GM21423 (cell line): ENCODE measurements at regions not wholly inside any gene's neighbourhood (a gene's known extent, or its start where the extent isn't known, plus 50 kb on each side); places are given as distances from the start of the nearest gene placed in this dataset.
"Not testable (repeated sequence)": the region's sequence is repeated elsewhere in the genome, so short reads cannot be mapped to it uniquely, and the experiment has no call there.

Experiments used
- ATAC-seq: cut with Tn5 transposase; IDR thresholded peaks from one replicate; pipeline ENCODE4 v1.9.1; 2021; ENCODE audit warnings: mild to moderate bottlenecking, moderate library complexity; ENCODE audit not compliant: unreplicated experiment

GRCh38 chr7:84738583-84739150, 448.2 kb downstream of the SEMA3D start:
- no peak for ATAC-seq

- no peak for ATAC-seq
Measured at GRCh38 chr7:84735677-84736076, 451.2 kb downstream of the SEMA3D start.

GRCh38 chr7:84735011-84735410, 451.8 kb downstream of the SEMA3D start:
- no peak for ATAC-seq

DNA sequence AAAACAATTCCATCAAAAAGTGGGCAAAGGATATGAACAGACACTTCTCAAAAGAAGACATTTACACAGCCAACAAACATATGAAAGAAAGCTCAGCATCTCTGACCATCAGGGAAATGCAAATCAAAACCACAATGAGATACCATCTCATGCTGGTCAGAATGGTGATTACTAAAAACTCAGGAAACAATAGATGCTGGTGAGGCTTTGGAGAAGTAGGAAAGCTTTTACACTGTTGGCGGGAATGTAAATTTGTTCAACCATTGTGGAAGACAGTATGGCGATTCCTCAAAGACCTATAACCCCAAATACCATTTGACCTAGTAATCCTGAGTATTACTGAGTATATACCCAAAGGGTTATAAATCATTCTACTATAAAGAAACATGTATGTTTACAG, 452.9 kb downstream of the SEMA3D start:
- not testable (repeated sequence) for ATAC-seq

DNA sequence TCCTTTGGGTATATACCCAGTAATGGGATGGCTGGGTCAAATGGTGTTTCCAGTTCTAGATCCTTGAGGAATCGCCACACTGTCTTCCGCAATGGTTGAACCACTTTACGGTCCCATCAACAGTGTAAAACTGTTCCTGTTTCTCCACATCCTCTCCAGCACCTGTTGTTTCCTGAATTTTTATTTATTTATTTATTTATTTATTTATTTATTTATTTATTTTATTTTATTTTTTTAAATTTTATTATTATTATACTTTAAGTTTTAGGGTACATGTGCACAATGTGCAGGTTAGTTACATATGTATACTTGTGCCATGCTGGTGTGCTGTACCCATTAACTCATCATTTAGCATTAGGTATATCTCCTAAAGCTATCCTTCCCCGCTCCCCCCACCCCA, 456.0 kb downstream of the SEMA3D start:
- ATAC-seq = not testable (repeated sequence)

DNA sequence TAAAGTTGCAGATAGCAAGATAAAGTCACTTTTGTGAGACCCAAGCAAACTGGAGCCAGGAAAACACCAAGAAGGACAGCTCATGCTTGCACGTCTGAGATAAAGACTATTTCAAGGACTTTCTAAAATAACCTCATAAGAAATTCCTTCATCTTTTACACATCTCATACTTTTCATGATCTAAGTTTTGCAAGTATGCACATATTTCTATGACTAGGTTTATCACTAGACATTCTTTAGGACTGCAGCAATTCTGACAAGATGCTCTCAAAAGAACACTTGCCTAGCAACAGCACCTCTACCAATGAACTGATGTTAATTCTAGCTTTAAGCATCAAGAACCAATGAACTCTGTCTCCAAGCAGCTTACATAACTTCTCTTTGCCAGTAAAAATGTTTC, 457.6 kb downstream of the SEMA3D start:
- no peak for ATAC-seq

DNA sequence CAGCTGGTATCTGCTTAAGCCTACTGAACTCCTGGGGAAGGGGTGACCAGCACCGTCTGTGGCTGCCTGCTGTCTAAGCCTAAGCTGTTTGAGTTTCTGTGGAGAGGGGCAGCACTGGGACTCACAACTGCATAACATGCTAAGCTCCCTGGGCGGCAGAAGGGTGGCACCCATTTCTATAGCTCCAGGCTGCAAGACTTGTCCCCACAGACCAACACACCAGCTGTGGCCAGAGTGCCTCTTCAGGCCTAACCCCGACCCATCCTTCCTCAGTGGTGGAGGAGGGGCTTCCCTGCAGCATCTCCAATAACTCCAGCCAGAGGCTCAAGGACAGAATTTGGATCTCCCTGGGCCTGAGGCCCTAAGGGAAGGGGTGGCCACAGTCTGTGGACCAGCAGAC, 464.1 kb downstream of the SEMA3D start:
- ATAC-seq = no peak

- ATAC-seq = no peak
Measured at GRCh38 chr7:84722086-84722485, 464.8 kb downstream of the SEMA3D start.

DNA sequence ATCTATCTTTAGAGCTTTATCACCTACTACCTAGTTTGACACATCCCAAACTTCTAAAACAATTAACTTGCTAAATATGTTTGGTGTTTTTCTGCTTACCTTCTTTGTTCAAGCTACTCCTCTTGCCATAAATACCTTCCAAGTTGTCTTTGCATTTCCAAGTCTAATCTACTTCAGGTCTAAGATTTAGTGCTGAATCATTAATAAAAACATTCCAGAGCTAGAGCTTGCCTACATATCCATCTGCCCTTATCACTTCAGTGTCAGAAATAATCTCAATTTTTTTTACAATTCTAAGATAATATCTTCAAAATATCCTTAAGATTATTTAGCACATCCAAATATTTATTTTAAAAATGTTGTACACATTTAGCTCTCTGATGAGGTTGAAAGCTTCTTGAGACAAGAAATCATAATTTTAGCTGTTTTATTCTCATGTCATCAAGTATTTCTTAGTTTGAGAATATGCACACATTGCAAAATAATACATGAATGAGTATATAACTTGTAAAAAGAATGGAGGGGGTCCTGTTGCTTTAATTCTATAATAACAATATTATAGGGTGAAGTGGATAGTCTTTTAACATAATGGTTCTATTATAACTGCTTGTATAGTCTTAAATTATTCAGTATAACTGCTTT, 466.3 kb downstream of the SEMA3D start:
- no peak for ATAC-seq

GRCh38 chr7:84714765-84715164, 472.1 kb downstream of the SEMA3D start:
- no peak for ATAC-seq

DNA sequence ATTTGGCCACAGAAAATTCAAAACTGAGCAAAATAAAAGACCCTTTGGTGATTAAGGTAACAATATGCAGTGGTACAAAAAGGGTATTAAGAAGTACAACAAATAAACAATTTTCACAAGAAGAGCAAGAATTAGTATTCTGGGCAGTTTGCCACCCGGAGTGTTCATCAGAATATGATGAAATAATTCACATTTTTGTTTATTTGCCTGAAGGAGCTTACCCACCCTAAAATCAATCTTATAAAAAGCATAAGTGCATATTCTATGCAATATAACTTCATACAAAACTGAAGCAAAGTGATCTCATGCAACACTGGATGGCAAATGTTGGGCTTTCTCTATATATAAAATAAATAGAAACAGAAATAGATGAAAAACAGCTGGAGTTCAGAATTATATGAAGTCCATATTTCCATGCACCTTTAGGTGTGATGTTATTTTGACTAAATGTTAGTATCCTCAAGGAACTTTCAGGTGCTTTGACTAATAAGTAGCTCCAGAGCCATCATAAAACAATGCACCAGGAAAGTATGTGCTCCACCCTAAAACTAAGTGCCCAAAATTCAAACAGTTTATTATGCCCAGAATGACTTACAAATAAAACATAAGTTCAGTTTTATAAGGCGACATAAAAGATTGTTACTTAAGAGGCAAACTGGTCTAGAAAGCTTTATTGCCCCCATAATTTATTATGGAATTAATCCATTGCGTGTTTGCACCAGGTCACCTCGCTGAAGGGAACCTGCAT, 474.3 kb downstream of the SEMA3D start:
- ATAC-seq = no peak

DNA sequence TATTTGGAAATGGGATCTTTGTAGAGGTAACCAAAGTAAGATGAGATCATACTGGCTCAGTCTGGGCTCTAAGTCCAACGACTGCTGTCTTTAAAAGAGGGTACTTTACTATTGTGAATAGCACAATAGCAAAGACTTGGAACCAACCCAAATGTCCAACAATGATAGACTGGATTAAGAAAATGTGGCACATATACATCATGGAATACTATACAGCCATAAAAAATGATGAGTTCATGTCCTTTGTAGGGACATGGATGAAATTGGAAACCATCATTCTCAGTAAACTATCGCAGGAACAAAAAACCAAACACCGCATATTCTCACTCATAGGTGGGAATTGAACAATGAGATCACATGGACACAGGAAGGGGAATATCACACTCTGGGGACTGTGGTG, 476.3 kb downstream of the SEMA3D start:
- ATAC-seq = not testable (repeated sequence)

- ATAC-seq = no peak
Measured at GRCh38 chr7:84705706-84706105, 481.1 kb downstream of the SEMA3D start.

DNA sequence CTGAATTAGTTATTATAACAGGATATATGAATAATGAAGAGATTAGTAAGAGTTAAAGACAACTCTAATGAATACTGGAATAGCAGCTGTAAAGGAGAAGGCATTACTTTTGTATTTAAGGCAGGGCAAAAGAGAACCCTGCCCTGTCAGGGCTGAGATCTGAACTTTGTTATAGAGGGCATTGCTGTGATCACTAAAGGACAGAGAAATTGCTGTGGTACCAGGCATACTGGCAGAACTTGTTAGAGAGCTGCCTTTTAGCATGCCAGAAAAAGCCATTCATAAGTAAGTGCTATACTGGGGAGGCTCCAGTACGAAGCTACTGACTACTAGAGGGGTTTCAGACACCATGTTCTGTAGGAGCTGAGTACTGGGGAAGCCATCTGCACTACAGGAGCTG, 481.8 kb downstream of the SEMA3D start:
- ATAC-seq = no peak

- ATAC-seq = no peak
Measured at GRCh38 chr7:84704380-84704779, 482.5 kb downstream of the SEMA3D start.

GRCh38 chr7:84701524-84702306, 485.1 kb downstream of the SEMA3D start:
- ATAC-seq = no peak

GRCh38 chr7:84700563-84701370, 486.1 kb downstream of the SEMA3D start:
- no peak for ATAC-seq

- no peak for ATAC-seq
Measured at GRCh38 chr7:84697506-84697905, 489.4 kb downstream of the SEMA3D start.

GRCh38 chr7:84693483-84693882, 493.4 kb downstream of the SEMA3D start:
- no peak for ATAC-seq

DNA sequence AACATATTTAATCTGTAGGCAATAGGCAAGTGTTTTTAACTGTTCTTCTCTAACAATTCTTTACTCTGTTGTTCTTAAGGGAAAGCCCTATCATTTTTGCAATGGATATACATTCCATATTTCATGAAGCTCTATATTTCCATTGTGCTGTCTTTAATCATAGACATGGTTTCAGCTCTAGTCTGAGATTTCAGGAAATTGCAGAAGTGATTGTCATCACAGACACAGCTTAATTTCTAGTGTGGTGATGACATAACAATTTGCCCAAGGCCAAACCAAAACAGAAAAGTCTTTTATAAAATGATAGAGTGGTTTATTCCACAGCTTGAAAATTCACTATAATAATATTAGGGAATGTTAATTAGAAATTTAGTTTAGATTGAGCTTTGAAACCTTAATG, 494.1 kb upstream of the SEMA3A start:
- ATAC-seq = no peak

- no peak for ATAC-seq
Measured at GRCh38 chr7:84686373-84686772, 491.8 kb upstream of the SEMA3A start.
